ENCODE measurements at regions not wholly inside any gene's neighbourhood (a gene's known extent, or its start where the extent isn't known, plus 50 kb on each side); places are given as distances from the start of the nearest gene placed in this dataset.

DNA sequence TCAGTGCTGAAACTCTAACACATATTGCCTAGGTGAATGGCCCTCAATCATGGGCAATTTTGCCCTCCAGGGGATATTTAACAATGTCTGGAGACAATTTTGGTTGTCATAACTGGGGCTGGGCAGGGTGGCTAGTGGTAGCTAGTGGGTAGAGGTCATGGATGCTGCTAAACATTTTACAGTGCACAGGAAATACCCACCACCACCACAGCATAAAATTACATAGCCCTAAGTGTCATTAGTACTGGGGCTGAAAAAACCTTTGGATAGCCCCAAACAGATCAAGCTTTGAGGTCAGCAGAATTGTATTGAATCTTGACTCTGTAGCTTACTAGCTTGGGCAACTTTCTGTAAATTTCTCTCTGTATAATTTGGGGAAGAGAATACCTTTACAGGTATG lies 758.0 kb downstream of the BCL11B start:
- no peaks in the 10 kb centered on the region for H3K36me3 ChIP-seq (ENCODE audit: control insufficient read depth in 2 of 2, insufficient read depth in 2 of 2, low read length in 1 of 2)

DNA sequence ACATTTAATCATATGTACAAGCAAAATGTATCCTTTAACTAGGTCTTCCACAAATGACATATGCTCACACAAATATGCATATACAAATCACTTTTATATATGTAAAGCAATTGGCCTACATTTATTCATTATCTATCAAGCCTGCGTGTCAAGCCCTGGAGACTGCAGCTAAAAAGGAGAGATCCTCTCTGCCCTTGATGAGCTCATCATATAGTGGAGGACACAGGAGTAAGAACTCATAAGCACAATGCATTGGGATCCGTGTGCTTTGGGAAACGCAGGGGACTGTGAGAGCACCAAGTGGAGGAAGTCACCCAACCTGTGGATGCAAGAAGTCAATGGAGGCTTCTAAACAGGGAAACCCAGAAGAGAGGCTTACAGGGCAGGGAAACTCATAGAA lies 735.7 kb downstream of the BCL11B start:
- peaks cover 0 to 3% of the 10 kb centered on the region in 2 donors for H3K4me1 ChIP-seq (ENCODE audit: control insufficient read depth in 2 of 2, insufficient read depth in 2 of 2, low read length in 2 of 2)
- H3K9me3 ChIP-seq (ENCODE audit: control insufficient read depth in 2 of 2, insufficient read depth in 1 of 2, low read length in 1 of 2), result peaks cover 0 to 1% of the 10 kb centered on the region in 2 donors
- no peak for DNase-seq (ENCODE audit: low read depth in 6 of 9, low spot score in 9 of 9)
- H3K4me3 ChIP-seq (ENCODE audit: low read length in 2 of 2), result no peak overlapping the region
- 81% methylated on average over 3 of the region's 3 CpGs for WGBS
- no peak overlapping the region for H3K27ac ChIP-seq (ENCODE audit: low read depth in 1 of 2, low read length in 1 of 2)
- no peaks in the 10 kb centered on the region for H3K36me3 ChIP-seq (ENCODE audit: control insufficient read depth in 2 of 2, insufficient read depth in 2 of 2, low read length in 1 of 2)
- H3K27me3 ChIP-seq (ENCODE audit: control insufficient read depth in 2 of 2, insufficient read depth in 1 of 2, low read length in 1 of 2), result no peaks in the 10 kb centered on the region

More for the DNA sequence above, 758.0 kb downstream of the BCL11B start:
- peaks cover 0 to 1% of the 10 kb centered on the region in 2 donors for H3K9me3 ChIP-seq (ENCODE audit: control insufficient read depth in 2 of 2, insufficient read depth in 1 of 2, low read length in 1 of 2)
- peaks cover 6 to 20% of the 10 kb centered on the region in 2 donors for H3K4me1 ChIP-seq (ENCODE audit: control insufficient read depth in 2 of 2, insufficient read depth in 2 of 2, low read length in 2 of 2)
- no peaks in the 10 kb centered on the region for H3K27me3 ChIP-seq (ENCODE audit: control insufficient read depth in 2 of 2, insufficient read depth in 1 of 2, low read length in 1 of 2)
- no peak for DNase-seq (ENCODE audit: low read depth in 6 of 9, low spot score in 9 of 9)
- H3K27ac ChIP-seq (ENCODE audit: low read depth in 1 of 2, low read length in 1 of 2), result no peak overlapping the region
- H3K4me3 ChIP-seq (ENCODE audit: low read length in 2 of 2), result no peak overlapping the region

DNA sequence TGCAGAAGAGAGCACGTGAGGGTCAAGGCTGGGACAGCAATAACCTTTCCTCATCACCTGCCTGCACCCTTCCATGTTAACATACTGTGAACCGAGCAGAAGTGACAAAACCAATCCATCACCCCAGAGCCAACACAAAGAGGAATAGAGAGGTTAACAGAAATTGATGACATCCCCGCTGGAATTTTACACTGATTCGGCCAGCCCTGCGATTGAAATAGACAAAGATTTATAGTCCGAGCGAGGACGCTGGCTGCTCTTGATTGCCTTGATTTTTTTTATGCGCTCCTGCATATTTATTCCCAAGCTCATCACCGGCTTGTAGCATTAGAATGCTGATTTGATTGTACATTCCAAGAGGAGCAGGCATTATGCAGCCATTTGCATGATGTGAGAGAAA lies 729.7 kb downstream of the BCL11B start:
- WGBS, result 76% methylated on average over 10 of the region's 10 CpGs
- H3K36me3 ChIP-seq (ENCODE audit: control insufficient read depth in 2 of 2, insufficient read depth in 2 of 2, low read length in 1 of 2), result no peaks in the 10 kb centered on the region
- peaks cover 28 to 34% of the 10 kb centered on the region in 2 donors for H3K4me1 ChIP-seq (ENCODE audit: control insufficient read depth in 2 of 2, insufficient read depth in 2 of 2, low read length in 2 of 2)
- no peak for DNase-seq (ENCODE audit: low read depth in 6 of 9, low spot score in 9 of 9)
- H3K4me3 ChIP-seq (ENCODE audit: low read length in 2 of 2), result no peak overlapping the region
- H3K27ac ChIP-seq (ENCODE audit: low read depth in 1 of 2, low read length in 1 of 2), result no peak overlapping the region
- peaks cover 0 to 1% of the 10 kb centered on the region in 2 donors for H3K9me3 ChIP-seq (ENCODE audit: control insufficient read depth in 2 of 2, insufficient read depth in 1 of 2, low read length in 1 of 2)
- H3K27me3 ChIP-seq (ENCODE audit: control insufficient read depth in 2 of 2, insufficient read depth in 1 of 2, low read length in 1 of 2), result no peaks in the 10 kb centered on the region

DNA sequence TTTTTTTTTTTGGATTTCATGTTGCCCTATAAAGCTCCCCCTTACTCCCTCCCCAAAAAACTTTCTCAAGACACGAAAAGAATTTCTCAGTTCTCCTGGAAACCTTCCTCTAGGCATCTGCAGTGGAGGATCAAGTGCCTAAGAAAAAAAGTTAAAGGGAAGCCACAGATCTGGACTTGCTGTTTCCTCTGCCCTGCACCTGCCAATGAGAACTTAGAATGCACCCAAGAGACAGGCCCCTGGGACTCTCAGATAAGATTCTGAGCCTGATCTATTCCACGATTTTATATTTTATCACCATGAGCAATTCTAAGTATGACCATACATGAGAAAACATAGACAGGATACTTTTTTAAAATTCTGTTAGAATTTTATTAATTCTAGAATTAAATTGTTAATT lies 728.9 kb downstream of the BCL11B start:
- DNase-seq (ENCODE audit: low read depth in 6 of 9, low spot score in 9 of 9), result peak in 2 of 9 donors; percentile 8 to 40
- 4% methylated on average over 2 of the region's 2 CpGs for WGBS
- Histone ChIP-seq H3K9me3 (ENCODE audit: control insufficient read depth in 2 of 2, insufficient read depth in 1 of 2, low read length in 1 of 2) (peaks cover 0 to 1% of the 10 kb centered on the region in 2 donors), H3K4me1 (ENCODE audit: control insufficient read depth in 2 of 2, insufficient read depth in 2 of 2, low read length in 2 of 2) (peaks cover 29 to 34% of the 10 kb centered on the region in 2 donors), H3K27me3 (ENCODE audit: control insufficient read depth in 2 of 2, insufficient read depth in 1 of 2, low read length in 1 of 2) (no peaks in the 10 kb centered on the region), H3K36me3 (ENCODE audit: control insufficient read depth in 2 of 2, insufficient read depth in 2 of 2, low read length in 1 of 2) (no peaks in the 10 kb centered on the region), H3K4me3 (ENCODE audit: low read length in 2 of 2) (no peak overlapping the region), H3K27ac (ENCODE audit: low read depth in 1 of 2, low read length in 1 of 2) (no peak overlapping the region)

DNA sequence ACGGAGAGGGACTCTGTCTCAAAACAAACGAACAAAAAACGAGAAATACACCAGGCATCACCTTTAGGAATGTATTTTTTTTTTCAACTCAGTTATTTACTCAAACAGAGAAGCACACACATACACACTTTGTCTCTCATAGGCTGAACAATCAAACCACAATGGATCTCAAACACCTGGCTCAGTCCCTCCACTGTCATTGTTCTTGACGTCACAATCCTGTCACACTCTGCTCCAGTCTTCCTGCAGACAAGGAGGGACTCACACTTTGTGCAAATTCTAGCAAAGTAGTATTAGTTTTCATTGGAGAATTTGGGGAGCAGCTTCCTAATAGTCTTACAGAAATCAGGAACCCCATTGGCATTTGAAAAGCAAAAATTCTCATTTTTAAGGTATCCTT lies 727.8 kb downstream of the BCL11B start:
- Histone ChIP-seq H3K27me3 (ENCODE audit: control insufficient read depth in 2 of 2, insufficient read depth in 1 of 2, low read length in 1 of 2) (no peaks in the 10 kb centered on the region), H3K4me1 (ENCODE audit: control insufficient read depth in 2 of 2, insufficient read depth in 2 of 2, low read length in 2 of 2) (peaks cover 31 to 34% of the 10 kb centered on the region in 2 donors), H3K4me3 (ENCODE audit: low read length in 2 of 2) (no peak overlapping the region), H3K27ac (ENCODE audit: low read depth in 1 of 2, low read length in 1 of 2) (peak overlapping the region; percentile 18 to 85), H3K9me3 (ENCODE audit: control insufficient read depth in 2 of 2, insufficient read depth in 1 of 2, low read length in 1 of 2) (peaks cover 0 to 1% of the 10 kb centered on the region in 2 donors), H3K36me3 (ENCODE audit: control insufficient read depth in 2 of 2, insufficient read depth in 2 of 2, low read length in 1 of 2) (no peaks in the 10 kb centered on the region)
- DNase-seq (ENCODE audit: low read depth in 6 of 9, low spot score in 9 of 9), result peak; percentile 29 to 84 (median 63)
- 54% methylated on average over 4 of the region's 4 CpGs for WGBS

DNA sequence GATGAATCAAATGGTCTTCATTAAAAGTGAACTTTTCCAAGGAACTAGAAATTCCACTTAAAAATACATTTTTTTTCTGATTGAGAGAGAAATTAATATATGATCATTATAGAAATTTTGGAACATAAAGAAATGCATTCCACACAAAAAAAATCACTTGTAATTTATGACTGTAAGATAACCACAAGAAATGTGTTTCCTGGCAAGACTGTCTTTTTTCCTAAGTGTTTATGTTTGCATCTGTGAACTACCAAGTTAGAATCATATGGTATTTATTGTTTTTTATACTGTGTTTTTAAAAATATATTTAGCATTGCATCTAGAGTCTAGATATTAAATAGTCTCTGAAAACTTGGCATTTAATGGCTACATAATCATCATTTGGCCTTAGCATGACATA lies 726.8 kb downstream of the BCL11B start:
- H3K4me1 ChIP-seq (ENCODE audit: control insufficient read depth in 2 of 2, insufficient read depth in 2 of 2, low read length in 2 of 2), result peaks cover 31% of the 10 kb centered on the region in 2 donors
- DNase-seq (ENCODE audit: low read depth in 6 of 9, low spot score in 9 of 9), result no peak
- H3K9me3 ChIP-seq (ENCODE audit: control insufficient read depth in 2 of 2, insufficient read depth in 1 of 2, low read length in 1 of 2), result no peaks in the 10 kb centered on the region
- H3K36me3 ChIP-seq (ENCODE audit: control insufficient read depth in 2 of 2, insufficient read depth in 2 of 2, low read length in 1 of 2), result no peaks in the 10 kb centered on the region
- H3K4me3 ChIP-seq (ENCODE audit: low read length in 2 of 2), result no peak overlapping the region
- H3K27ac ChIP-seq (ENCODE audit: low read depth in 1 of 2, low read length in 1 of 2), result no peak overlapping the region
- H3K27me3 ChIP-seq (ENCODE audit: control insufficient read depth in 2 of 2, insufficient read depth in 1 of 2, low read length in 1 of 2), result no peaks in the 10 kb centered on the region

DNA sequence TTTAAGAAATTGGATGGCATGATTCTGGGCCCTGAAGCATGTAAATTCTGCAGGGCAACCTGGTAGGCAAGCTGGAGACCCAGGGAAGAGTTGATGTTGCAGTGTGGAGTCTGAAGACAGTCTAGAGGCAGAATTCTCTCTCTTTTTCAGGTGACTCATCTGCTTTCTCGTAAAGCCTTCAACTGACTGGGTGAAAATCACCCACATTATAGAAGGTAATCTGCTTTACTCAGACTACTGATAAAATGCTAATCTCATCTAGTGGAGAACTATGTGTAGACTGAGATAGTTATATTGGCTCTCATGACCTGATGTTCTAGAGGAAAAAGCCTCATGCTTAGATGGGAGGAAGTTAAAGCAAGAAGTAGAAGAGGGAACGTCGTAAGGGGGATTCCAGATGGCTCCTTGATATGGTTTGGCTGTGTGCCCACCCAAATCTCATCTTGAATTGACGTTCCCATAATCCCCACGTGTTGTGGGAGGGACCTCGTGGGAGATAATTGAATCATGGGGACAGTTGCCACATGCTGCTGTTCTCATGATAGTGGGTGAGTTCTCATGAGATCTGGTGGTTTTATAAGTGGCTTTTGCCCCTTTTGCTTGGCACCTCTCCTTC lies 723.8 kb downstream of the BCL11B start:
- H3K36me3 ChIP-seq (ENCODE audit: control insufficient read depth in 2 of 2, insufficient read depth in 2 of 2, low read length in 1 of 2), result no peaks in the 10 kb centered on the region

DNA sequence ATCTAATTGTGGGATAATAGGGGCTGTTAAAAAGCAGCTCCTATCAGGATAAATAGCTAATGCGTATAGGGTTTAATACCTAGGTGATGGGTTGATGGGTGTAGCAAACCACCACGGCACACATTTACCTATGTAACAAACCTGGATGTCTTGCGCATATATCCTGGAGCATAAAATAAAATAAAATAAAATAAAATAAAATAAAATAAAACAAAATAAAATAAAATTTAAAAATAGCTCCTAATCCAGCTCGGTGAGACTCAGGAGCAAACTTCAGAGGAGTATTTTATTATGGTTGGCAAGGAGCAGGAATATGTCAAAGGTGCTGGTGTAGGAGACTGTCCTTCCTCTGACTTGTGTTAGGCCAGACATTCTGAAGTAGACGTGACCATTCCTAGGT lies 721.0 kb downstream of the BCL11B start:
- no peak overlapping the region for H3K4me3 ChIP-seq (ENCODE audit: low read length in 2 of 2)
- peaks cover 0 to 3% of the 10 kb centered on the region in 2 donors for H3K4me1 ChIP-seq (ENCODE audit: control insufficient read depth in 2 of 2, insufficient read depth in 2 of 2, low read length in 2 of 2)
- no peaks in the 10 kb centered on the region for H3K36me3 ChIP-seq (ENCODE audit: control insufficient read depth in 2 of 2, insufficient read depth in 2 of 2, low read length in 1 of 2)
- 88% methylated on average over 5 of the region's 5 CpGs for WGBS
- H3K27ac ChIP-seq (ENCODE audit: low read depth in 1 of 2, low read length in 1 of 2), result no peak overlapping the region
- H3K9me3 ChIP-seq (ENCODE audit: control insufficient read depth in 2 of 2, insufficient read depth in 1 of 2, low read length in 1 of 2), result no peaks in the 10 kb centered on the region
- DNase-seq (ENCODE audit: low read depth in 6 of 9, low spot score in 9 of 9), result no peak
- H3K27me3 ChIP-seq (ENCODE audit: control insufficient read depth in 2 of 2, insufficient read depth in 1 of 2, low read length in 1 of 2), result no peaks in the 10 kb centered on the region

More for the DNA sequence above, 723.8 kb downstream of the BCL11B start:
- Histone ChIP-seq H3K9me3 (ENCODE audit: control insufficient read depth in 2 of 2, insufficient read depth in 1 of 2, low read length in 1 of 2) (no peaks in the 10 kb centered on the region), H3K27ac (ENCODE audit: low read depth in 1 of 2, low read length in 1 of 2) (no peak overlapping the region), H3K27me3 (ENCODE audit: control insufficient read depth in 2 of 2, insufficient read depth in 1 of 2, low read length in 1 of 2) (no peaks in the 10 kb centered on the region), H3K4me1 (ENCODE audit: control insufficient read depth in 2 of 2, insufficient read depth in 2 of 2, low read length in 2 of 2) (peaks cover 12 to 18% of the 10 kb centered on the region in 2 donors), H3K4me3 (ENCODE audit: low read length in 2 of 2) (no peak overlapping the region)
- DNase-seq (ENCODE audit: low read depth in 6 of 9, low spot score in 9 of 9), result no peak
- 20% methylated on average over 6 of the region's 6 CpGs for WGBS

DNA sequence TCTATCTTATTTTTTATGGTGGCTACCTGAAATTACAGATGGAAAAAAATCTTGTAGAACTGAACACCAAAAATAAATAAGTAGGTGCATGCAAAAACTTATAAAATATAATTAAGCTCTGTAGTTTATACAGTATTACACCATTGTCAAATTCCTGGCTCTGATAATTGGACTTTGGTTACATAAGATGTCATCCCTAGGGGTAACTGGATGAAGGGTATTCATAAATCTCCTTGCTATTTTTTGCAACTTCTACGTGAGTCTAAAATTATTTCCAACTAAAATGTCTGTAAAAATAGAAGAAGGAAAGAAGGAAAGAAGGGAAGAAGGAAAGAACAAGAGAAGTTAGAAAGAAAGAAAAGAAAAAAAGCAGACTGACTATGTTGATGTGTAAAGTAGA lies 716.6 kb downstream of the BCL11B start:
- H3K36me3 ChIP-seq (ENCODE audit: control insufficient read depth in 2 of 2, insufficient read depth in 2 of 2, low read length in 1 of 2), result no peaks in the 10 kb centered on the region
- no peaks in the 10 kb centered on the region for H3K4me1 ChIP-seq (ENCODE audit: control insufficient read depth in 2 of 2, insufficient read depth in 2 of 2, low read length in 2 of 2)
- 41% methylated on average over 1 of the region's 1 CpG for WGBS
- no peak overlapping the region for H3K4me3 ChIP-seq (ENCODE audit: low read length in 2 of 2)
- H3K9me3 ChIP-seq (ENCODE audit: control insufficient read depth in 2 of 2, insufficient read depth in 1 of 2, low read length in 1 of 2), result no peaks in the 10 kb centered on the region
- no peaks in the 10 kb centered on the region for H3K27me3 ChIP-seq (ENCODE audit: control insufficient read depth in 2 of 2, insufficient read depth in 1 of 2, low read length in 1 of 2)
- DNase-seq (ENCODE audit: low read depth in 6 of 9, low spot score in 9 of 9), result no peak
- no peak overlapping the region for H3K27ac ChIP-seq (ENCODE audit: low read depth in 1 of 2, low read length in 1 of 2)
